ENCODE measurements at regions not wholly inside any gene's neighbourhood (a gene's known extent, or its start where the extent isn't known, plus 50 kb on each side); places are given as distances from the start of the nearest gene placed in this dataset.

GRCh38 chr10:131549116-131549515, 237.6 kb upstream of the TCERG1L start (continued):
- TF ChIP-seq NKRF (conservative IDR thresholded peaks at IDR 0.05) = no peak
- TF ChIP-seq SMARCA5 (IDR thresholded peaks at IDR 0.05) = no peak

DNA sequence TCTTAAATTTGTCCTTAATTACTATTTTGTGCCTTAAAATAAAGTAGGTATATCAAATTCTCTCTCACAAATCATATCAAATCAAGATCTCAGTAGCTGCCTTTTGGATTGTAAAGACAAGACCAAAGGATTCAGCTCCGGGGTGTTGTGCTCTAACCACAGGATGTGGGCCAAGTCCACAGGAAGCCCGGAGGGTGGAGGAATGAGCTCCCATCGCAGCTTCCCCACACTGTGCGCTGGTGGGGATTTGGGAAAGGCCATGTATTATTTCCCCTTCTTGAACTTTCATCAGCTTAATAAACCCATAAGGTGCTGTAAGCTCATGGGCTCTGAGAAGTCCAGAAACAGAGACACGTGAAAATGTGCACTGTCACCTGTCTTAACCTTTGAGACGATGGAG, 241.6 kb upstream of the TCERG1L start:
- ChIA-PET CTCF (no interaction called here), SMC1A (ENCODE audit: uncharacterized antibody, unreplicated experiment) (no interaction called here), POLR2A (no interaction called here), RAD21 (ENCODE audit: unreplicated experiment) (no interaction called here)
- ATAC-seq (no peak), DNase-seq (ENCODE audit: low read depth, low spot score) (no peak), FAIRE-seq (no peak)
- in situ Hi-C loops (cut with MboI) (no loop called here), intact Hi-C loops (cut with micrococcal nuclease; ENCODE audit: unreplicated experiment) (no loop called here)
- Histone ChIP-seq H3K4me3 (no peak overlapping the region), H4K20me1 (ENCODE audit: control insufficient read depth, insufficient read depth) (no peaks in the 10 kb centered on the region), H3K27ac (ENCODE audit: control insufficient read depth, insufficient read depth) (no peak overlapping the region), H3K9me3 (replicated peaks; ENCODE audit: control insufficient read depth, insufficient read depth, low read length) (no peaks in the 10 kb centered on the region), H3K79me2 (ENCODE audit: control insufficient read depth, insufficient read depth, low read length) (no peaks in the 10 kb centered on the region), H3K4me2 (ENCODE audit: control insufficient read depth, insufficient read depth) (no peak overlapping the region), H3K4me1 (ENCODE audit: control insufficient read depth, insufficient read depth, low read length) (no peaks in the 10 kb centered on the region), H2AFZ (ENCODE audit: control insufficient read depth, low read depth, low read length) (no peak overlapping the region), H3K9ac (ENCODE audit: control insufficient read depth, insufficient read depth, low read length) (no peak overlapping the region), H3K27me3 (replicated peaks in 1 of 2; ENCODE audit: control insufficient read depth in 2 of 2, insufficient read depth in 2 of 2, low read length in 1 of 2) (no peaks in the 10 kb centered on the region), H3K36me3 (ENCODE audit: control insufficient read depth in 2 of 2, insufficient read depth in 2 of 2, low read length in 1 of 2) (no peaks in the 10 kb centered on the region)
- BruUV-seq (replicated peaks) = no TSS peak
- WGBS (ENCODE audit: insufficient coverage, insufficient replicate concordance, low lambda C conversion rate, missing lambda C conversion rate) = 4% methylated on average over 6 of the region's 6 CpGs
- no peak for TF ChIP-seq SPI1 (IDR thresholded peaks at IDR 0.05; ENCODE audit: borderline replicate concordance, insufficient read depth, low read depth, low read length)
- no peak for TF ChIP-seq SREBF2 (IDR thresholded peaks at IDR 0.05; ENCODE audit: low read length)
- no peak for TF ChIP-seq KDM1A (IDR thresholded peaks at IDR 0.05; ENCODE audit: borderline replicate concordance)
- TF ChIP-seq WRNIP1 (IDR thresholded peaks at IDR 0.05; ENCODE audit: borderline replicate concordance, low read depth, low read length) = no peak
